ENCODE measurements at regions not wholly inside any gene's neighbourhood (a gene's known extent, or its start where the extent isn't known, plus 50 kb on each side); places are given as distances from the start of the nearest gene placed in this dataset.
"Not testable (repeated sequence)": the region's sequence is repeated elsewhere in the genome, so short reads cannot be mapped to it uniquely, and the experiment has no call there.

DNA sequence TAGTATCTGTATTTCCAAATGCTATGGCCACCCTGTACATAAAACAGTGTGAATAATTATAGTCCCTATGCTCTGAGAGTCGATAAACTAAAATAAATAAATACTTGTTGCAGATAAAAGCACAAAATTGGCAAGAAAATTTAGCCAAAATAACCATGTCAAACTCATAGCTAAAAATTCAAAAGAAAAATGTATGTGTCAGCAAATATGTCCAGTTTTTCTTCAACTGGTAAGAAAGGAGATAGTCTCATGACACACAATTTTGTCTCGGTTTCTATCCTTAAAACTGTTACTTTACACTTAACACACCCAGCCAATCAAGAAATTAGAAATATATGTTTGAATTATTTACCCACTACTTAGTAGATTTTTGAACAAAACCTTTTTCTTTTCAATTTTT is 145.6 kb upstream of the FSCB start:
- in situ Hi-C loops (cut with HindIII; ENCODE audit: low pct_ligation_motif_present, low pct_unique_long_range_greater_than_20kb, low sequenced_read_pairs), result no loop called here
- DNase-seq, result no peak

DNA sequence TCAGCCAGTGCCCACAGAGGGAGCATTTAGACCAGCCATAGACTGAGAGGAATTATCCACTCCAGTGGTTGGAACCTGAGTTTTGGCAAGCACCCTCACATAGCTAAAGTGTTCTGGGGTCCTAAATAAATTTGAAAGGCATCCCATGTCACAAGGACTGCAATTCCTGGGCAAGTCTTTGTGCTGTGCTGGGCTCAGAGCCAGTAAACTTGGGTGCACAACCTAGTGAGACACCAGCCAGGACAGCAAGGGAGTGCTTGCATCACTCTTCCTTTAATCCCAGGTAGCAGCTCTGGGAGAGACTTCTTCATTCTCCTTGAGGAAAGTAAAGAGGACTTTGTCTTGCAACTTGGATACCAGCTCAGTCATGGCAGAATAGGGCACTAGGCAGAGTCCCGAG is 142.0 kb upstream of the FSCB start:
- in situ Hi-C loops (cut with HindIII; ENCODE audit: low pct_ligation_motif_present, low pct_unique_long_range_greater_than_20kb, low sequenced_read_pairs), result no loop called here
- DNase-seq, result no peak

DNA sequence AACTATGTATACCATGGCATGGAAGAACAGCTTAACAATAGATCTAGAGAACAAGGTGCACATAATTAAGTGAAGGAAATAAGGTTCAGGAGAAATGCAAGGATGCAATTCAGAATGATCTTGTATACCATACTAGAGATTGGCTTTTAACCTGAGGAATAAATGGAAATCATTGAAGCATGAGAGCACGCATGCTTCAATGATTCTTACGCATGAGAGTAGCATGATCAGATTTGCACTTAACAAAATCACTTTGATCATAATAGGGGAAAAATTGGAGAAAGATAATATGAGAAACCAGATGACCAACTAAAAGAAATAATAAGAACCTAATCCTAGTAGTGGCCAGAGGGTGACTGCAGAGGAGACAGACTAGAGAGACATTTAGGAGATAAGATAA is 133.3 kb upstream of the FSCB start:
- DNase-seq, result no peak
- in situ Hi-C loops (cut with HindIII; ENCODE audit: low pct_ligation_motif_present, low pct_unique_long_range_greater_than_20kb, low sequenced_read_pairs), result no loop called here

DNA sequence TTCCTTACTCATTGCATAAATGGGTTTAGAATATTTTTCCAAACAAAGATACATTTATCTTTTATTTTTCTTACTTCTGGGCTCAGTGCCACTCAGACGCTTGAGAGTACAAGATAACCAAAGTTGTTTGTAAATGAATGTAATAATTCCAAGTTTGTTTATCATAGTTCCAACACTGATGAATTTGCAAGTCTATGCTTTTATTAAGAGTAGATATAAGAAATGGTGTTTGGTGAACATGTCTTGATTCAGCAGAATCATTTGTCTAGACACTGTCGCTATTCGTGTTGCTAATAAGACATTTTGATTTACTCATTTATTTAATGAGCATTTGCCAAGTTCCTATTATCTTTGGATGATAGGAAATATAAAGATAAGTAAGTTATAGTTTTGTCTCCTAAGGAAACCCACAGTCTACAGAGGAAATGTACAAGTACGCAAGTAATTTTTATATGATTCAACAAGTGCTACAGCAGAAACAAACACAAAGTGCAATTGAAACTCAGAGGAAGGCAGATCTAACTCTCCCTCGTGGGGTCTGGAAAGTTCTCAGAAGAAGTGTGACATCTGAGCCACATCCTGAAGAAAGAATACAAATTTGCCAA is 132.8 kb upstream of the FSCB start:
- in situ Hi-C loops (cut with HindIII; ENCODE audit: low pct_ligation_motif_present, low pct_unique_long_range_greater_than_20kb, low sequenced_read_pairs), result no loop called here
- DNase-seq, result no peak

DNA sequence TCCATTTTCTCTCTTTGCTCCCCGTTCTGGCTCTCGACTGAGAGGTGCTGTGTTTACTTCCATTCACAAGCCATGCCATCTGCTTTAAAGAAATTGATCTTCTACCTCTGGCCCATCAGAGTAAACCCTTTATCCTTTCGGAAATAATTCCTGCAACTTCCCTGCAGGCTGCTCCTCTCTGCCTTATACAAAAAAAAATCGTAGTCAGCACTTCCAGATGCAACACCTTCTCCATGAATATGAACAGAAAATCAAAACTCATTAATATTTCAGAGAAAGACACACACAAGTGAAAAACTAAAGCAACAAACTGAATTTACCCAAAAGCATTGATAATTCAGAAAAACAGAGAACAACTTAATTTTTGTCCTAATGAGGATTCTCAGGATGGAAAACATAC is 127.6 kb upstream of the FSCB start:
- DNase-seq, result no peak
- in situ Hi-C loops (cut with HindIII; ENCODE audit: low pct_ligation_motif_present, low pct_unique_long_range_greater_than_20kb, low sequenced_read_pairs), result no loop called here

DNA sequence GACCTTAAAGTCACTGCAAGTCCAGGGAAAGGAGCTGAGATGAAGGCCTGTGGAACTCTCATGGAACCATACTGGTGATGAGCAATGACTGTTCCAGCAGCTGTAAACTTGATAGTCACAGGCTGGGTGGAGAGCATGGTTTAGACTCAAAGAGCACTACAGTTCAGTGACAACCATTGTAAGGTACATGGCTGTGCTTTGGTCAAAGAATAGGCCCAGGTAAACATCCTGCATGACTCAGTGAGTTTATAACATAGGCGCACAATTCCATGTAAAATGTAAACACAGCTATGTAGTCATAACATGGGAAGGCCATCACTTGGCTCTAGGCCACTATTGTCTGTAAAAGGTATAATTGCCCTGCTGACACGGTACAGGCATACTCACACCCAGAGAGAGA is 119.3 kb upstream of the FSCB start:
- no peak for DNase-seq
- in situ Hi-C loops (cut with HindIII; ENCODE audit: low pct_ligation_motif_present, low pct_unique_long_range_greater_than_20kb, low sequenced_read_pairs), result no loop called here

DNA sequence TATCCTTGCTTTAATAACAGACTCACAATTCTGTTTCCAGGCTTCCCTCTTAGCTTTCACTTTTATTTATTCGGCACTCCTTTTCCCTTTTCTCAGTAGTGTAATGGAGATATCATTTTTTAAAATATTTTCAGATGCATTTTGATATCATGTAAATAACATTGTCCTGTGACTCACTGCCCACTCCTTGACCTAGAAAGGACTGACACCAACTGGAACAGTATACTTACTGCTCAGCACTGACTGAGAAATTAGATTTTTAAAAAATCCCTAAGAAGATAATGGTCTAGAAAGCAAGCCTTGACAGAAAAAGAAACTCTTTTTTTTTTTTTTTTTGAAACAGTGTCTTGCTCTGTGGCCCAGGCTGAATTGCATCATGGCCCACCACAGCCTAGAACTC is 118.0 kb upstream of the FSCB start:
- no peak for DNase-seq

DNA sequence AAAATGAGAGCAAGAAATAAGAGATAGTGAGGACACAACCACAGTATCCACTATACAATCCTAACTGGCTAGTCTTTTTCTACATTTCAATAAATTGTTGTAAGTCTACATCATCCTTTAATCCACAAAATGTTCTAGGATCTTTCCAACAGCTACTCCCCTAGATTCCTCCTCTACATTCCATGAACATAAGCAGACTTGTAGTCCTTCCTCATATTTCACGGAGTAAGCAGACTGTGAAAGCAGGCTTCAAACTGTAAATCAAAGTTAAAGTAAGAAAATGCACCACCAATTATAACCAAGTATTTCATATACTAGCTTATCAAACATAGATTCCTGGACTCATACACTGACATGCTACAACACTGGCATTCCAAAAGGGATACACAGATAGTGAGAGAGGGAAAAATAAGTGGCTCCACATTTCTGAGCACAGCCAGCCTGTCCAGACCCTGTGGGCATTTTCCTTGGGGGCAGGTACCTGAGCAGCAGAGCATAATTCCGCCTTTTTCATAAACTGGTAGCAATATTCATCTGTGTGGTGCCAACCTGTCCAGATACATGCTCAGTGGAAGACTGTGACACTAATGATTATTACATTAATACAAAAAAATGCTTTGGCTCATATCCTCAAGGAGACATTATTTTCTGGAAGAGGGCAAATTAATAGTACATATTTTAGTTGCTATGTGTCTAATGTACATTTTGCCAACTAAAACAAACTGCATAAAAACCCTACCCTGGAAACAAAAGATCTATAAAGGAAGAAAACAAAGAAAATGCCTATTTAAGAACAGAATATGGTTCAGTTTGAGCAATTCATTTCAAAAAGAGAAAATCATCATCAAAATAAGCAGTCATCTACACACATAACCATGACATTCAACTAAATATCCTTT is 113.3 kb upstream of the FSCB start:
- in situ Hi-C loops (cut with HindIII; ENCODE audit: low pct_ligation_motif_present, low pct_unique_long_range_greater_than_20kb, low sequenced_read_pairs), result no loop called here
- no peak for DNase-seq

More for the DNA sequence above, 118.0 kb upstream of the FSCB start:
- in situ Hi-C loops (cut with HindIII; ENCODE audit: low pct_ligation_motif_present, low pct_unique_long_range_greater_than_20kb, low sequenced_read_pairs), result no loop called here

DNA sequence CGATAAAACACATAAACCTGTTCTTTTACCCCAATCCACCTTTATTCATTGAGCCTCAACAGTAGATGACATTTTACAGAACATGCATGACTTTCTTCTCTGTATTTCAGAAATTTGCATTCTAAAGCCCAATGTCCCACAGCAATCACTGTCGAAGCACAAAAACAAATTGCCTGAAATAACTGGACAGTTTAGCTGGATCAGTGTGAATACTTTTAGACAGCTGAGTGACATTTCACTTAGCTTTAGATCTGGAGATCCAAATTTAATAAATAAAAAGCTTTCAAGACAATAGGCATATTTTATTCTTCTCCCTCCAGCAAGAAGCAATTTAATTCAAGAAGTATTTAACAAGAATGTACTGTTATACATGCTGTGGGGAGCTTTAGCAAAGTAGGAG is 109.1 kb upstream of the FSCB start:
- in situ Hi-C loops (cut with HindIII; ENCODE audit: low pct_ligation_motif_present, low pct_unique_long_range_greater_than_20kb, low sequenced_read_pairs), result no loop called here
- no peak for DNase-seq

DNA sequence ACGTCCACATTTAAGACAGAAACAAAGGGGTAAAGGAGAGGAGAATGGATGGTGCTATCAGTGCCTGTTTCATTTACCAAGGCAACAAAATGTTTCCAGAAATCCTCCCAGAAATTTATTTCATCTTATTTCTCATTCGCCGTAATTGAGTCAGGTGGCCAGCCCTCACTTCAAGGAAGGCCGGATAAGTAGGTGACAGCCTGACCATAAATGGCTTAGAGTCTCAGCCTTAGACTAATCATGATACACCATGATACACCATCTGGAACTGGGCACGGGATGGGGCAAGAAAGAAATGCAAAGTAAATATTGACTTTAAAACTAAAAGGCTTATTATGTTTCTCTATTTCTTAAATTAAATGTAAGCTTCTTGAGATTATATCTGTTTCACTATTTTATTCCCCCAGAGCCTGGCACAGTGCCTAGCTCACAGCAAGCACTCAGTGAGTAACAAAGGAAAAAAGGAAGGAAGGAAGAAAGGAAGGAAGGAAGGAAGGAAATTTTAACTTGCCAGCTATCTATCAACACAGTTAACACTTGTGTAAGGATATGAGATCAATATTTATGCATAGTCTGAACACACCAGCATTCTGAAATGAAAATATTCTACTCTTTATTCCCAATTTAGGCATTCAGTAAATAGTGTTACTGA is 106.1 kb upstream of the FSCB start:
- in situ Hi-C loops (cut with HindIII; ENCODE audit: low pct_ligation_motif_present, low pct_unique_long_range_greater_than_20kb, low sequenced_read_pairs), result no loop called here

DNA sequence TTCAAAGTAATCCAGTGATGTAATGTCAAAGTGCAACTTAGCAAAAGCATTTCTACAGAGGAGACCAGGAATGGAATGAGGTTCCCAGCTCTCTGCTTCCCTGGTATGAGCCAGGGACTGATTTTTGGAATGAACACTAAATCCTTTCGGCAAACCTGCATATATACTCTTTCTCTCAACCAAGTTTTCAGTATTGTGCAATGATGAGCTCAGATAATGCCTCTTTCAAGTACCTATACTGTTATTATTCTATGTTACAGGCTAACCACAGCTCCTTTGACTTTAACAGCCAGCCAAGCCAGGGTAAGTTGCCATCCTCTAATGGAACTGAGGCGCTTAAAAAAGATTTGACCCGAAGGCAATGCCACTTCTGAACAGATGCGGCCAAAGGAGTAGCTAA is 104.9 kb upstream of the FSCB start:
- no peak for DNase-seq
- in situ Hi-C loops (cut with HindIII; ENCODE audit: low pct_ligation_motif_present, low pct_unique_long_range_greater_than_20kb, low sequenced_read_pairs), result no loop called here

More for the DNA sequence above, 106.1 kb upstream of the FSCB start:
- DNase-seq, result no peak

DNA sequence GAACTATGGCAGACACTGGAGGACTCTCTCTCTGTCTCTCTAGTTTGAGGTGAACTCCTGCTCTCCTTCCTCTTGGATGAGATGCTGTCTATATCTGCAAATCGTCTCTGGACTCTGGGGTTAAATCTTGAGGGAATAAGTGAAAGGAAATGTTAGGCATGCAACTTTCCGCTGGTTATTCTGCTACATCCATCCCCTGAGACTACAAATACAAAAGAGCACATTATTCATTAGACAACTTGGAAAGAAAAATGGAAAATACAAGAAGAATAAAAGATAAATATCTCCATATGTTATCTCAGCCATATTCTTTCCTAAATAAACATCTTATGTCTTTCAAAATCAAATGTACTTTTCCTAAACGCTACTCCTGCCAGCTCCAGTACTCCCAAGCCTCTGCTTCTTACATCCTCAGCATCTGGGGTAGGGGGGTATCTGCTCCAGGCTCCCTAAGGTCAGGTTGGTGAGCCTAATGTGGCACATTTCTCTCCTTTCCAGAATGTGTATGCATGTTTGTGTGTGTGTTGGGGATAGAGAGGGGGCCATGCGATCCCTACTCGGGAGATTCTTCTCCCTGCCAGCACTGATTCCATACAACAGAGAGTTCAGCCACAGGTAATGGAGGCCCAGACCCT is 102.9 kb upstream of the FSCB start:
- no peak for DNase-seq
- in situ Hi-C loops (cut with HindIII; ENCODE audit: low pct_ligation_motif_present, low pct_unique_long_range_greater_than_20kb, low sequenced_read_pairs), result no loop called here

DNA sequence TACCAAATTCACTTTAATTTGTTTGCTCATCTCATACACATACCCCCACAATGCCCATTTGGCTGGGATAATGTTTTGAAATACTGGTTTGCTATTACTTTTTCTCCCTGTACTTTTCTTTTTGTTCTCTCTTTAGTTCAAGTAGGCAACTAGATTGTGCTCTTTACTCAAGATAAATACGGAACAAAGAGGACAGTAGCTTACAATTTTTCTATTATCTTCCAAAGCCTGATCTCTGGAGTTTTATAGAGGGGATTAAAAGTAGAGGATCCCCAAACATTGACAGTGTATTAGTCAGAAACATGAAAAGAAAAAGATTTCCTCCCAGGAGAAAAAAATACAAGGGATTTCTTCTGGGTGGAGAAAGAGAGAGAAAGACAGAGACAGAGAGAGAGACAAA is 102.1 kb upstream of the FSCB start:
- in situ Hi-C loops (cut with HindIII; ENCODE audit: low pct_ligation_motif_present, low pct_unique_long_range_greater_than_20kb, low sequenced_read_pairs), result no loop called here
- DNase-seq, result no peak

DNA sequence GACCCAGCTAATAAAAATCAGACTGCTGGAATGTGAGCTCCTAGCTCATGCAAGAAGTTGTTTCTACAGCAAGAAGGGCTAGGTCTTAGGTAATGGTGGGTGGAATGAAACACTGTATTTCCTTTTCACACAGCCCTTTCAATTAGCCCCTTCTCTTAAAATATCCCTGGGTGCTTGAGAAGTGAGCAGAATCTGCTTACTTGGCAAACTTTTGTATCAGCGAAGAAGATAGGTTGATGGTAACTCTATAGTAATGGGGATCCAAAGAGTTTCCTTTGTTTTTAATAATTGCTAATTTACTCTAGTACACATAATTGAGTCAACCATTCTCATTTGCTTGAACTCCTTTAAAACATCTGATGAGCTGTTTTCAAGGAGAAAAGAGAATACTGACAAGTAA is 100.6 kb upstream of the FSCB start:
- DNase-seq, result no peak
- in situ Hi-C loops (cut with HindIII; ENCODE audit: low pct_ligation_motif_present, low pct_unique_long_range_greater_than_20kb, low sequenced_read_pairs), result no loop called here

DNA sequence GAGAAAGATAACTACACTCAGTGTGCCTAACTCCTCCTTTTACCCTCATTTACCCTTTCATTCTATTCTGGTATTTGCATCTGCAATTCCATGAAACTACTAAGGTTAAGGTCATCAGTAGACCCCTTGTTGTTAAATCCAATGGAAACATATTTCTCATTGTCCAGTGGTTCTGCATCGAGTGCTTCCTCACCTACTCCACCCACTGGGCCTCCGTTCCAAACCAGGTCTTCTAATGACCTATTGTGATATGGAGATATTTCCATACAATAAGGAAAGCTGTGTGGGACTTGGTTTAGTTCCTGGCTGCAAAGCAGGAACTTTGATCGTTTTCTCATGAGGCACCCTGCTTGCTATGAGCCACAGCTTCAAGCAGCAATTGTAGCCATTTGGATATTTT is 99.5 kb upstream of the FSCB start:
- in situ Hi-C loops (cut with HindIII; ENCODE audit: low pct_ligation_motif_present, low pct_unique_long_range_greater_than_20kb, low sequenced_read_pairs), result no loop called here
- DNase-seq, result no peak

DNA sequence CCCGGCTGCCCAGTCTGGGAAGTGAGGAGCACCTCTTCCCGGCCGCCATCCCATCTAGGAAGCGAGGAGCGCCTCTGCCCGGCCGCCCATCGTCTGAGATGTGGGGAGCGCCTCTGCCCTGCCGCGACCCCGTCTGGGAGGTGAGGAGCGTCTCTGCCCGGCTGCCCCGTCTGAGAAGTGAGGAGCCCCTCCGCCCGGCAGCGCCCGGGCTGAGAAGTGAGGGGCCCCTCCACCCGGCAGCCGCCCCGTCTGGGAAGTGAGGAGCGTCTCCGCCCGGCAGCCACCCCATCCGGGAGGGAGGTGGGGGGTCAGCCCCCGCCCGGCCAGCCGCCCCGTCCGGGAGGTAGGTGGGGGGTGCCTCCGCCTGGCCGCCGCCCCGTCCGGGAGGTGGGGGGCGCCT is 94.2 kb upstream of the FSCB start:
- DNase-seq; in situ Hi-C loops (cut with HindIII; ENCODE audit: low pct_ligation_motif_present, low pct_unique_long_range_greater_than_20kb, low sequenced_read_pairs): not testable (repeated sequence)

DNA sequence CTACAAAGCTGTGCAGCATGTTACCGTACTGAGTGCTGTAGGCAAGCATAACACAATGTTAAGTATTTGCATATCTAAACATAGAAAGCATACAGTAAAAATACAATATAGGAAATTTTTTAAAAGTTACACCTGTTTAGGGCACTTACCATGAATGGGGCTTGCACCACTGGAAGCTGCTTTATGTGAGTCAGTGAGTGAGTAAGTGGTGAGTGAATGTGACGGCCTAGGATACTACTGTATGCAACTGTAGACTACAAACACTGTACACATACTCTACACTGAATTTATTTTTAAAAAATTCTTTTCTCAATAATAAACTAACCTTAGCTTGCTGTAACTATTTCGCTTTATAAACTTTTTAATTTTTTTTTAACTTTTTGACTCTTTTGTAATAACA is 82.1 kb upstream of the FSCB start:
- peak; percentile 3 for DNase-seq
- in situ Hi-C loops (cut with HindIII; ENCODE audit: low pct_ligation_motif_present, low pct_unique_long_range_greater_than_20kb, low sequenced_read_pairs), result no loop called here

DNA sequence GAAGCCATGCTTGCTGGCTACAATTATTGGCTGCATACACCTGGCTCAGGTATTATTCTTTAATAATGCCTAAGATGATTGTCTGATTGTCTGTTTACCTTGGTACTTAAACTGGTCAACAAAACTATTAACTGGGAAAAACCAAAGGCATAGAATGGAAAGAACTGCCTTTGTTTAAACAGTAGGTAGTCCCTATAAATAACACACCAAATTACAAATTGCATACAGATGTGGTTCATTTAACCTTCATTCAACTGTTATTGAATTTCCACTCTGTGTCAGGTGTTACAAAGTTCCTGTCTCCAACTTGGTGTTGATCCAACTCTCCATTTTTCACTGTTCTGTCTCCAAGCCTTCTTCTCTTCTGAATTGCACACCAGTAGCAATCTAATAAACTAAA is 79.8 kb upstream of the FSCB start:
- in situ Hi-C loops (cut with HindIII; ENCODE audit: low pct_ligation_motif_present, low pct_unique_long_range_greater_than_20kb, low sequenced_read_pairs), result no loop called here
- DNase-seq, result no peak

DNA sequence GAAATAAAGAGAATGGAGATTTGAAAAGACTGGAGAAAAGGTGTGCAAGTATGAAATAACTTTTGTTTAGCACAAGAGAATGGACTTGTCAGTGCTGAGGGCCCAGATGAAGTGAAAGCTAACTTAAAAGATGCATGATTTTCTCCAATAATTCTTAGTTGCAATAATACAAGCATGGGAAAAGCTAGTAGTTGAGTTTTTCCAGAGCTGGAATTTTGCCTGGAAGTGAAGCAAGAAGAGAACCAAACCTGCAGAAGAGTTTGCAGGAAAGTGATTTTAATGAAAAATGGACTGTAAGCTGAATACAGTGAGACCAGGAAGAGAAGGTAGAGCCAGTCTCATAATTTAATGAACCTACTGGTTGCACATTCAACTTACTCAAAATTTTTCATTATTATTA is 69.3 kb upstream of the FSCB start:
- no peak for DNase-seq
- in situ Hi-C loops (cut with HindIII; ENCODE audit: low pct_ligation_motif_present, low pct_unique_long_range_greater_than_20kb, low sequenced_read_pairs), result no loop called here
